Lower lobe of right lung (tissue), 2 donors: ENCODE measurements at regions not wholly inside any gene's neighbourhood (a gene's known extent, or its start where the extent isn't known, plus 50 kb on each side); places are given as distances from the start of the nearest gene placed in this dataset.

Experiments used
- ATAC-seq, 2 donors: fragments of 200-7000 bp; cut with Tn5 transposase; one replicate each; pipeline ENCODE4 v1.9.1; 2020 to 2022; ENCODE audit warnings: mild to moderate bottlenecking in 2 of 2, moderate library complexity in 2 of 2
- DNase-seq: peaks from one replicate; pipeline ENCODE4 v3.0.0-alpha.2; 2020
- H3K27ac ChIP-seq: fragments of 200-600 bp; one replicate; pipeline ENCODE4 v1.8.0; 2022
- H3K27me3 ChIP-seq: fragments of 200-600 bp; one replicate; pipeline ENCODE4 v1.8.0; 2022; ENCODE audit warnings: low read depth
- H3K36me3 ChIP-seq: fragments of 200-600 bp; one replicate; pipeline ENCODE4 v1.8.0; 2022; ENCODE audit warnings: mild to moderate bottlenecking
- H3K4me1 ChIP-seq: fragments of 200-600 bp; one replicate; pipeline ENCODE4 v1.8.0; 2022
- H3K4me3 ChIP-seq: fragments of 200-600 bp; one replicate; pipeline ENCODE4 v1.8.0; 2022; ENCODE audit warnings: mild to moderate bottlenecking
- H3K9me3 ChIP-seq: fragments of 200-600 bp; one replicate; pipeline ENCODE4 v1.8.0; 2022
- CTCF ChIP-seq: fragments of 200-600 bp; IDR thresholded peaks from one replicate; pipeline ENCODE4 v1.8.0; 2022; ENCODE audit warnings: antibody characterized with exemption, mild to moderate bottlenecking
- intact Hi-C: fragments of 100-400 bp; cut with DNase I; formaldehyde crosslinking; loops from one replicate; pipeline ENCODE4 v1.11.0; 2022
- donor health status: DM: no; HTN: yes; CAD: no; lungs with severe emphysema.

GRCh38 chr21:28832715-28833061, 160.0 kb downstream of the LTN1 start:
- ATAC-seq (no peak), DNase-seq (no peak)
- no peak for TF ChIP-seq CTCF
- no peak overlapping the region for H3K27ac ChIP-seq
- H3K36me3 ChIP-seq: no peaks in the 10 kb centered on the region
- intact Hi-C loops: no loop called here
- H3K27me3 ChIP-seq: no peaks in the 10 kb centered on the region
- no peak overlapping the region for H3K4me3 ChIP-seq
- no peaks in the 10 kb centered on the region for H3K9me3 ChIP-seq
- no peaks in the 10 kb centered on the region for H3K4me1 ChIP-seq

- Histone ChIP-seq H3K4me1 (no peaks in the 10 kb centered on the region), H3K27me3 (no peaks in the 10 kb centered on the region), H3K27ac (no peak overlapping the region), H3K9me3 (no peaks in the 10 kb centered on the region), H3K4me3 (no peak overlapping the region), H3K36me3 (no peaks in the 10 kb centered on the region)
- intact Hi-C loops: no loop called here
- ATAC-seq (peak; percentile 35 to 43), DNase-seq (no peak)
- TF ChIP-seq CTCF: no peak
Observed at GRCh38 chr21:28832013-28832714, 160.5 kb downstream of the LTN1 start.

- no peak overlapping the region for H3K4me3 ChIP-seq
- no peak for TF ChIP-seq CTCF
- peaks cover 1% of the 10 kb centered on the region for H3K4me1 ChIP-seq
- H3K27ac ChIP-seq: no peak overlapping the region
- DNase-seq (no peak), ATAC-seq (no peak)
- no peaks in the 10 kb centered on the region for H3K27me3 ChIP-seq
- H3K36me3 ChIP-seq: no peaks in the 10 kb centered on the region
- intact Hi-C loops: no loop called here
- H3K9me3 ChIP-seq: no peaks in the 10 kb centered on the region
Observed at GRCh38 chr21:28828981-28829380, 163.7 kb downstream of the LTN1 start.

- no peaks in the 10 kb centered on the region for H3K9me3 ChIP-seq
- peaks cover 11% of the 10 kb centered on the region for H3K4me1 ChIP-seq
- intact Hi-C loops: no loop called here
- H3K27ac ChIP-seq: no peak overlapping the region
- H3K36me3 ChIP-seq: no peaks in the 10 kb centered on the region
- DNase-seq (no peak), ATAC-seq (no peak)
- no peak overlapping the region for H3K4me3 ChIP-seq
- TF ChIP-seq CTCF: no peak
- H3K27me3 ChIP-seq: no peaks in the 10 kb centered on the region
Observed at GRCh38 chr21:28828021-28828420, 164.7 kb downstream of the LTN1 start.

GRCh38 chr21:28827422-28827821, 165.3 kb downstream of the LTN1 start:
- no peak for DNase-seq
- Histone ChIP-seq H3K27me3 (no peaks in the 10 kb centered on the region), H3K4me3 (no peak overlapping the region), H3K4me1 (peaks cover 11% of the 10 kb centered on the region), H3K27ac (no peak overlapping the region), H3K9me3 (no peaks in the 10 kb centered on the region), H3K36me3 (no peaks in the 10 kb centered on the region)
- no peak for ATAC-seq
- intact Hi-C loops: no loop called here
- TF ChIP-seq CTCF: no peak
